ENCODE measurements at regions not wholly inside any gene's neighbourhood (a gene's known extent, or its start where the extent isn't known, plus 50 kb on each side); places are given as distances from the start of the nearest gene placed in this dataset.
"Not testable (repeated sequence)": the region's sequence is repeated elsewhere in the genome, so short reads cannot be mapped to it uniquely, and the experiment has no call there.

- no peak for DNase-seq (ENCODE audit: low spot score)
- TF ChIP-seq CTCF (IDR thresholded peaks at IDR 0.05; ENCODE audit: extremely low read depth, missing control alignments) = no peak
Observed at GRCh38 chrX:135652602-135653001, 60.8 kb upstream of the CT45A1 start.

- DNase-seq (ENCODE audit: low spot score) = not testable (repeated sequence)
Observed at GRCh38 chrX:135657952-135658654, 55.3 kb upstream of the CT45A1 start.

Measured in GM20000 (cell line).